HG02938 (cell line): ENCODE measurements at regions not wholly inside any gene's neighbourhood (a gene's known extent, or its start where the extent isn't known, plus 50 kb on each side); places are given as distances from the start of the nearest gene placed in this dataset.
"Not testable (repeated sequence)": the region's sequence is repeated elsewhere in the genome, so short reads cannot be mapped to it uniquely, and the experiment has no call there.

Experiments
- ATAC-seq: cut with Tn5 transposase; IDR thresholded peaks from one replicate; pipeline ENCODE4 v1.9.1; 2021; ENCODE audit warnings: mild to moderate bottlenecking, moderate library complexity; ENCODE audit not compliant: unreplicated experiment

DNA sequence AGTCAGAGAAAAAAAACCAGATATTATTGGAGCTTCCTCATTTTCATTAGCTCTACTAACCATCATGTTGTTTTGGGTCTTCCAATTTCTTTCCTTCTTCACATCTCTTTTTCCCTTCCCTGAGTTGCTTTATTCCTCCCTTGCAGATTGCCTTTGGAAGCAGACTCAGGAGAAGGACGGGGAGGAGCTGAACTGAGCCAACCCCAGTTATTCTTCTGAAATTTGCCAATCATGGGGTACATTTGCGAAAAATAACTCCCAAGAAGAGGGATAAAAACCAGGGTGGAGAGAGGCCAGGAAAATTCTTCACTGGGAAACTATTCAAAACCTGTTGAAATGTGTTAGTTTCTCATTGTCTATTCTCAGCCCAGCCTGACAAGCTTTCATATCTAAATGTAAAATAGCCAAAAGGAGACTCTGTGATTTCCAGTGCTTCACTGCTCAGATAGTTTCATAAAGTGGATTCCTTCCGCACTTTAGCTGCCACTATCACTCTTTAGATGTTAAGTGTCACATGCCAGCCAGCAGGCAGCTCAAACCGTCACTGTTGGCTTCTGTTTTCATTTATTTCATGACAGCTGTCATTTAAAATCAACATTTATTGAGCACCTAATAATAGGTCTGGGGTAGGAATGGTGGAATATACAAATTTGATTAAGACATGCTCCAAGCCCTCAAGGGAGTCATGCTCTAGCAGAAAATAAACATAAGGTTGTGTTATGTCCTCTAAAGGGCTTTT, 204.5 kb downstream of the SREK1 start:
- ATAC-seq: no peak

DNA sequence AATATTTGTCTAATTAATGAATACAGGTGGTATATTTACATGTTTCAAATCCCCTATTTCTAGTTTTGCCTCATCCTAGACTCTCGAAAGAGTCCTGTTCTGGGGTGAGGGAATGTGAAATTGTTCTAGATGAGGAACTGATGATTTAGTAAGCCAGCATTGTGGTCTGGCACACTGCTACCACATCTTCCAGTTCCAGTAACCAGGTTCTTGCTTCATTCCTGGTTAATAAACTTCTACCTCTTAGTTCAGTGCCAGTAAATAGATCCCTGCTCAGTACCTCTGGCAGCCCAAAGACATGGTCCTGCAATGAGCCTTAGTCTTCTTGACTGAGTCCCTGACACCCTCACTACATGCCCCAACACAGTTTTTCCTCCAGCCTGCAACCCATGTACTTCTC, 207.7 kb downstream of the SREK1 start:
- ATAC-seq: no peak

DNA sequence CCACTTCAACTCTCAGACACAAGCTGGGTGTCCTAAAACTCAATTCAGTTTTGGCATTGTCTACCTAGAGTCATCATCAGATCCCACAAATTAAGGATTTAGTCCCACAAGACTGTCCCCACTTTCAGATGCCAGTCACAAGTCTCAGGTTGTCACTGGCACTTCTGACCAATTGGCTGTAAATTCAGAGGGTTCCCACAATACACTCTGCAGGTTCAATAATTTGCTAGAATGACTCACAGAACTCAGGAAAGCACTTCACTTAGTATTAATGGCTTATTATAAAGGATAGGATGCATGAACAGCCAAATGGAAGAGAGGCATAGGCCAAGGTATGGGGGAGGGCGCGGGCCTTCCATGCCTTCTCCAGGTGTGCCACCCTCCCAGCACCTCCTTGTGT, 209.1 kb downstream of the SREK1 start:
- no peak for ATAC-seq

DNA sequence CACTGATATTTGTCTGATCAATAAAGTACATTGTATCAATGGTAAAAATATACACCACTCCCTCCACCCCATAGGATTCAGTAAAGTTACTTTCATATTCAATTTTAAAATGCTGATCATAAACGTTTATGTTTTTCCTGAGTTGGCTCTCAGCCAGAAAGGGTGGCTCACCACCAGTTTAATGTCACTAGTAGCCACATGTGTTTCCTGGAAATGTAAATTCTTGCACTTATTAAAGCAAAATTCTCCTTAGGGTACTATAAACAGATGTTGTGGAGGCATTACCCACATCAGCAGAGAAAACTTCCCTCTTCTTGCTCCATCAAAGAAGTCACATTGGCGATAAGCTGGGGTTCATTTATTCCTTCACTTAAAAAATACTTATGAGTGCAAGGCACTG, 210.3 kb downstream of the SREK1 start:
- ATAC-seq: no peak

DNA sequence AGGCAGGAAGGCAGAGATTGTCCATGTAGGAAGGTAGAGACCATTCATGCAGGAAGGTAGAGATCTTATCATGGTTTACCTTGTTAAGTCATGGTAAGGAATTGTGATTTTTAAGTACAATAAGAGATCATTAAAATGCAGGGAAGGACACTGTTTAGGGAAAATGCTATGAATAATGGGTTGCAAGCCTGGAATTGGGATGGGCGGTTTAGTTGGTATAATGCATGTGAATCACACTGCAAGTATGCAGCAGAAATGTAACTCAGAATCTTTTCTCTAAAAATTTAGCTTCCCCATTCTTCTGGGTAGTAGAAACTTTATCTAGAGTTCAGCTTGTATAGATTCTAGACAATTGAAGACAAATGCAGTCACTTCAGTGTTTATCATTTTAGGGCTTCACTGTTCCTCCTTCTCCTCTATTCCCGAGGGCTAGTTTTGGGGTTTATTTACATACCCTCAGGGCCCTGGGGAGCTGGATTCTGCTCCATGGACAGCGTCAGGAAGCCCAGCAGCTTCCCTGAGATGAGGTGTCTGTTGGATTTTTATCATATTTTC, 212.0 kb downstream of the SREK1 start:
- ATAC-seq: no peak

DNA sequence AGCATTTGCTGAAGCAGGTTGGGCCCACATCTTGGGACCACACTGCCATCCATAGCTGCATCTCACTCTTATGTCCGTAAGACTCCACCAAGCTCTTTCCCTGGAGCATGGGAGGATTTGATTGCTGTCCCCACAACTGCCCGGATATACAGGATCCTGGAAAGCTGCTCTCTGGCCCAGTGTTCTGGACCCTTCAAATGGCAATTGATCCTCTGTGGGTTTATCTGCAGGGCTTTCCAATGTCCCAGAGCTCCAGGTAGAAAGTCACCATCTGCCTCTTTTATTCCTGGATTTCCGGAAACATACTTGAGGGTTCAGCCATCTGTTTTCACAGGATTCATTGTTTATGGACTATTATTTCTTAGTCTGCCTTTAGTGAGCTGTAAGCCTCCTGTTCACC, 214.6 kb downstream of the SREK1 start:
- no peak for ATAC-seq

DNA sequence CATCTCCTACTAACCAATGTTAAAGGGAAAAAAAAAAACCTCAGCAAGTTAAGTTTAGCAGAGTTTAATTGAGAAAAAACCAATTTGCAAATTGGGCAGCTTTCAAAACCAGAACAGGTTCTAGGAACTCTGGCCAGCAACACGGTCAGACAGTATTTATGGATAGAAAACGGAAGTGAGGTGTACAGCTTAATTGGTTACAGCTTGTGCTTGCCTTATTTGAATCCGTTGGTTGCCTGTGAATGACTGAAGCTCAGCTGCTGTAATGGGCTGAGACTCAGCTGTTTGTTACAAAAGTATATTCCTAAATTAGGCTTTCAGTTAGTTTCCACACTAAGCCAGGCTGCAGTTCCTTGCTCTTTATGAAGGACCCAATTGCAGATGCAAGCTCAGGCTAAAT, 217.0 kb downstream of the SREK1 start:
- ATAC-seq: no peak

DNA sequence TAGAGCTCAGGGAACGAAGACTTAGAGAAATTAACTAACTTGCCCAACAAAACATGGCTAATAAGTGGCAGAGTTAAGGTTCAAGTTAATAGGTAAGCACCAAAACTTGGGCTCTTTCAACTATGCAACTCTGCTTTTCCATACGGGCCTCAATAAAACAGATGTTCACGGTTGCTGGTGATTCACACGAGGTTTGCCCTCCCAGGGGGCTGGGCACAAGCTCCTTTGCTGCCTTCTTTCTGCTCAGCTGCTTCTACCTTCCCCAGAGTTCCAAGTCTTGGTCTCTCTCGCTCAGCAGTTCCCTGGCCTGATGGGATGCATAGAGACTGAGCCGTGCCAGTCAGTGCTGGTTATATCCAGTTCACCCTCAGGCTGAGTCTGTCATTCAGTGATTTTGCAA, 217.9 kb downstream of the SREK1 start:
- ATAC-seq: no peak

DNA sequence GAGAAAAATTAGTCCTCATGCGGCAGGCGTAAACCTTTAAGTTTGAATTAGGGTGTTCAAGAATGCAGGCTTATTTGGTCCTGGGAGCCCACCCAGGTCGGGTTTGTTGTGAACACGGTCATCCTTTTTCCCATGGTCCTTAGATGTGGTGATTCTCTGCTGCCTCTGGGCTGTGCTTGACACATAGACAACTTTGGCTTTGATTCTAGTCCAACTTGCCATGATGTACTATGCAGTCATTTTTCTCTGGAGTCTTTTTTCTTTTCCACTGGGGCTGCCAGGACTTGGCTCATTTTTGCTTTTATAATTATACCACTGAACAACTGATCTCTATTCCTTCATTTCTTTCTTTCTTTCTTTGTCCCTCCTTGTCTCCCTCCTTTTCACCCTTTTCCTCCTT, 218.6 kb downstream of the SREK1 start:
- no peak for ATAC-seq

DNA sequence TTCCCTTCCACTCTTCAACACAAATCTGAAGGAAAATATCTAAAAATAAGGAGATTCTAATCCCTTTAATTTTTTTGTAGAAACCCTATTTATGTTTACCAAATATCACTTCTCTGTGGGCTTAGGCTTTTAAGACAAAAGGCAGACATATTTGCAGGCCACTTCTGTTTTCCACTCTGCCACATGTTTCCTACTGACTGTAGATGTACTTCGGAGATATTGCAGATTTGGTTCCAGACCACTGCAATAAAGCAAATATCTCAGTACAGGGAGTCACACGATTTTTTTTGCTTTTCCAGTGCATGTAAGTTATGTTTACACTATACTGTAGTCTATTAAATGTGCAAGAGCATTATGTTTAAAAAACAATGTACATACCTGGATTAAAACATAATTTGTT, 219.0 kb downstream of the SREK1 start:
- ATAC-seq: no peak

DNA sequence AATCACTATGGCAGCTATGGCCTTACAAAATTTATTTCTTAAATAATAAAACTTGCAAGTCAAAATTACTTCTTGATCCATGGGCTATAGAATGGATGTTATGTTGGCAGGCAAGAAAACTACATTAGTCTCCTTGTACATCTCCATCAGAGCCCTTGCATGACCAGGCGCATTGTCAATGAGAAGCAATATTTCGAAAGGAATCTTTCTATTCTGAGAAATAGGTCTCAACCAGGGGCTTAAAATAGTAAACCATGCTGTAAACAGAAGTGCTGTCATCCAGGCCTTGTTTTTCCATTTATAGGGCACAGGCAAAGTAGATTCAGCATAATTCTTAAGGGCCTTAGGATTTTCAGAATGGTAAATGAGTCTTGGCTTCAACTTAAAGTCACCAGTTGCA, 220.1 kb downstream of the SREK1 start:
- ATAC-seq: no peak

DNA sequence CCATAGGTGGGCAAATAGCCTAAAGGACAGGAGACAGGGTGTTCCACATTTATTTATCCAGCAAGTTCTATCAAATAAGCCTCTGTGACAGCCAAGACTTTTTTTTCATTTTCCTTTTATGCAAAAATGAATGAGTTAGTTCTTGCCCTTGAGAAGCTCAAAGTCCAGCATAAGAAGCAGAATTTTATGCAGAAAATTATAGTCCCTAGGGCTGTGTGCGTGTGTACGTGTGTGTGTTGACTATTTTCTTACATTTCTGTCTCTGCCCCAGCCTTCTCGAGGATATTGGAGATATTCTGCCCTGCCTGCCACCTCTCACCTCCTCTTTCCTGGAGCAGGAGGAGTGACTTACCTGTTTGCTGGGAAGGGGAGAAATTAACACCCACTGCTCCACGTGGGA, 221.9 kb downstream of the SREK1 start:
- ATAC-seq: no peak

DNA sequence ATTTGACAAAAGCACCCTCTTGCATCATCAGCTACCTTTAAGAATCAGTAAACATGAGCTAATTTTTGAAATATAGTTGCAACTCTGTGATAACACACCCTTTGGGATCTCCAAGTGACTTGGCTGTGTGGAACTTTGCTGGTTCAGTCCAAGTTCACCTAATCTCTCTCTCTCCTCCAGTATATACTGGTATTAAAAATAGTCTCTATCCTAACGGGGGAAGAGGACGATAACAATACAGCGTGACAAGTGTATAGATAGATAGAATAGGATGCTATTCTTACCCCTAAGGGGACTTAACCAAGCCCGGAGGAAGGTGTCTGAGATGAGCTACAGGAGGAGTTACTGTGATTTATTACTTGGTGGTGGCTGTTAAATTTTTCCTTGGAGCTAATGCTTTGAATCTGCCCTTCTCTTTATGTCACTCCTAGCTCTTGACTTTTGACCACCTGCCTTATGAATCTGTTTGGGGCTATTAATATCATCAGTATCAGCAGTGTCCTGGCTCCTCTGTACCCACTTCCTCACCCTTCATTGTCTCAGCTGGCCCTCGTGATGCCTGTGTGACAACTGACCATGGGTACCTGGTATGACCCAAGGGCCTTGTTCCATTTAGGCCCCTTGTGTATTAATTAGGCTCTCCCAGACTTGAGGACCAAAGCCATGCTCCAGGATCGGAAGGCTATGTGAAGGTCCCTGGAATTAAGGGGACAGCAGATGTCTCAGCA, 223.9 kb downstream of the SREK1 start:
- no peak for ATAC-seq

DNA sequence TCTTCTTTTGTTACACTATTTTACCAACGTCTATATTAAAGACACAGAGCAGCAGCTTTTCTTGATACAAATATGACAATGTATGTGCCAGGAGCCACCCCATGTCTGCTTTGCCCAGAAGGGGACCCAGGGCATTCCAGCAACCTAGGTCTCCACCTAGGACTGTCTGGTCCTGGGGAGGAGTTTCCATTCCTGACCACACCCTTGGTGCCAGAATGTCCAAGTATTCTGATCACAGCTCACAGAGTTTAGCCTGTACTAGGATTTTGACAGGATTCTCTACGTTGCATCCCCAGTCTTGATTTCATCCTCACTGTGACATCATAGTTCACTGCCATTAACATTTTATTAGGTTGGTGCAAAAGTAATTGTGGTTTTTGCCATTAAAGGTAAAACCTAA, 224.7 kb downstream of the SREK1 start:
- ATAC-seq: no peak

DNA sequence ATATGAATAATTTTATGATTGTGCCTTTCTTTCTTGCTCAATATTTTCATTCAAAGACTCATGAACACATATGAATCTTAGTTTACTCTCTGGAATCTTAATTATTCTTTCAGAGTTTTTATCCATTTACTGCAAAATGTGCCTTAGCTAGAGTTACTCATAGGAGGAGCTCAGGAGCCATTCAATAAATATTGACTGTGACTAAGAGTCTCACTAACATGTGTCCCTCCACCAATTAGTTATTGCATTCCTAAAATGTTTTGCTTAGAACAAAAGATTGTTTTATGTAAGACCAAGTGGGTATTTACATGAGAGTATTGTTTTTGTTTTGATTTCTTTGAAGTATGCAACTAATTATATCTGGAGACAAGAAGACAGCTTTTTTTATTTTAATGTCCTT, 218.4 kb upstream of the MAST4 start:
- ATAC-seq: no peak

DNA sequence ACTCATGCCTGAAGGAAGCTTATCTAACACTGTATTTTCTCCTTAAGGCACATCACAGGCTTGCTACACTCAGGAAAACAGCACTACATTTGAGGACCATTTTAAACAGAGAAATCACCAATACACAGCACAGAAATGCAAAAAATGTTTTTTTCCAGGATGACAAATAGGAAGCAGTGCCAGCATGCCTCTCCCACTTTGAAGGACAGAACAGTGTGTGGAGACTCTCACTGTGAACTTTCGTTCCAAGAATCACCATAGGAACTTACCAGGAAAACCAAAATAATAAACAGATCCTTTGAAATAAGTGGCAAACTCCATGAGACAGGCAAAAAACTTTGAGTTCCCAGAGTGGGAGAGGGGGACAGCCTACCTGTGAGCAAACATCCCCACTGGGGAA, 217.8 kb upstream of the MAST4 start:
- ATAC-seq: no peak

DNA sequence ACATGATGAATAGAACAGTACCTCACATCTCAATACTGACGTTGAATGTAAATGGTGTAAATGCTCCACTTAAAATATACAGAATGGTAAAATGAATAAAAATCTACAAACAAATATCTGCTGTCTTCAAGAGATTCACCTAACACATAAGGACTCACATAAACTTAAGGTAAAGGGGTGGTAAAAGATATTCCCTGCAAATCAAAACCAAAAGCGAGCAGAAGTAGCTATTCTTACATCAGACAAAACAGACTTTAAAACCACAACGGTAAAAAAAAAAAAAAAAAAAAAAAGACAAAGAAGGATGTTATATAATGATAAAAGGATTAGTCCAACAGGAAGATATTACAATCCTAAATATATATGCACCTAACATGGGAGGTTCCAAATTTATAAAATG, 214.0 kb upstream of the MAST4 start:
- ATAC-seq: no peak

DNA sequence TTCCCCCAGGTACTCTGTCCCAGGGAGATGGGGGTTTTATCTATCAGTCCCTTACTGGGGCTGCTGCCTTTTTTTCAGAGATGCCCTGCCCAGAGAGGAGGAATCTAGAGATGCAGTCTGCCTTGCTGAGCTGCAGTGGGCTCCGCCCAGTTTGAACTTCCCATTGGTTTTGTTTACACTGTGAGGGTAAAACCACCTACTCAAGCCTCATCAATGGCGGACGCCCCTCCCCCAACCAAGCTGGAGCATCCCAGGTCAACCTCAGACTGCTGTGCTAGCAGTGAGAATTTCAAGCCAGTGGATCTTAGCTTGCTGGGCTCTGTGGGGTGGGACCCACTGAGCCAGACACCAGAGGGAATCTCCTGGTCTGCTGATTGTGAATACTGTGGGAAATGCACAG, 191.0 kb upstream of the MAST4 start:
- ATAC-seq: not testable (repeated sequence)

DNA sequence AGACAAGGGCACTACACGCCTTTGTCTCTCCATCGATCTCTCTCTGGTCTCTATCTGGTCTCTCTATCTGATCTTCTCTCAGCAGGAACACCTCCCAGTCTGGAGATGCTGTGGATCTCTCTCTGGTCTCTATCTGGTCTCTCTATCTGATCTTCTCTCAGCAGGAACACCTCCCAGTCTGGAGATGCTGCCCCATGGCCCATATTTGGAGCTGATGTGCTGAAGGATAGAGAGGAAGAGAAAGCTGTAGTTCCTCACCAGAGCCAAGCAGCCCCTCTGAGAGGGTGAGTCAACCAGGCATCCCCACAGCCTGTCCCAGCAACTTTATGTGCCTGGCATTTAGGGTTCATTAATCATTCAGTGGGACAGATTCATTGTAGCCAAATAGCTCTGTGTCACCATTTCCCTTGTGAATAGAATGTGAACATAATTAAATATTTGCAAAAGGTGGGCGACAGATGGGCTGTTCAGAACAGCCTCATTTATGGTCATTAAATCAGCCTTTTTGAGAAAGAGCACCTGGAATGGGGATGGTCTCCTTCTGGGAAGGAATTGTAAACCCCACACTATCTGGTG, 189.3 kb upstream of the MAST4 start:
- no peak for ATAC-seq

DNA sequence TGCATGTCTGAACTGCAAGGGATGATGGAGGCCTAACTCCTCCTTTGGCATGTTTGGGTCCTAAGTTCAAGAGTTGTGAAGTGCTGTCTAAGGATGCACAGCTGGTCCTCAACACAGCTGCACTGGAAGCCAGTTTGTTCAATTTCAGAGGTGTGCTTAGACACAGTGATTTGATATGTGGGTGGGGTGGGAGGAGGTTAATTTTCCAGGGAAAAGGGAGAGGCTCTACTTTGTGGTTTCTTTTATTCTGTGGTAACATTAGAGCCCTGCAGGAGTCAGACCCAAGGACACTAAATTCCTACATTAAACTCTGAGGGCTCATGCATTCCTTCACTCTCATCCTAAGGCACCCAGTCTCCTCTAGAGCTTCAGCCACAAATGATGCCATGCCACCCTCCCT, 188.4 kb upstream of the MAST4 start:
- ATAC-seq: no peak

DNA sequence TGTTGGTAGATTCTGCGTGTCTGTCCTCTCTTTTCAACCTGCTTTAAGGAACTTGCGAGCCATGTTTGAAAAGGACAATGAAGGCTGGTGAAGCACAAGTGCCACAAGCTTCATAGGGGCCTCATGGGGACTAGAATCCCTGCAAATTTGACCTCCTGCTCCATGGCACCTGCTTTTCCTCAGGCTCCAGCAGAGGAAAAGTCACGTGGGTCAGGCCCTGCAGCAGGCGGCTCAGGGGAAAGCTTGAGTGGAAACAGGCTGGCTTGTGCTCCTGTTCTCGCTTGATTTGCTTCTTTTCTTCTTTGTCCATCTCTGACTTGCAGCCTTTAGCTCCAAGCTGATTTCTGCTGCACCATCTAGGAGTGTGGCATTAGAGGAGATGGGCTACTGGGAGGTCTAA, 187.6 kb upstream of the MAST4 start:
- no peak for ATAC-seq

DNA sequence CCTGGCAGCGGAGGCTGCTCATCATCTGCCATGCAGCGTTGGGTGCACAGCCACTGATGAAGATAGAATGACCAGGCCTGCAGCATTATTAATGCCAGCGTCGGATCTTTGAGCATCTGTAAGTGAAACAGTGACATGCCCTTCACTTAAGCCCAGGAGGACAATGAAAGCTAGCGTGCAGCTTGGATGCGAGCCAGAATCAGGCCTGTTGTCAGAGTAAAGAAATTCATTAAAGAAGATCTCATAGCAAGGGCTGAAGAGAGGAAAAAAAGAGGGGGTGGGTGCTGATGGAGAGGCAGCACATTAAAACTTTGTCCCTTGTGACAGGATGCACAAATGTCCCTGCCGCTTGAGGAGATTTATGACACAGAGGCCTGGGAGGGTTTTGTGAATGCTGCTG, 186.1 kb upstream of the MAST4 start:
- ATAC-seq: no peak
